Lung (tissue), 11 donors: ENCODE measurements at regions not wholly inside any gene's neighbourhood (a gene's known extent, or its start where the extent isn't known, plus 50 kb on each side); places are given as distances from the start of the nearest gene placed in this dataset.

Source experiments
- ATAC-seq: fragments of 200-7000 bp; cut with Tn5 transposase; one replicate; pipeline ENCODE4 v1.9.1; 2020; ENCODE audit warnings: moderate number of reproducible peaks; ENCODE audit not compliant: insufficient read depth, low FRiP score
- DNase-seq, 3 donors: peaks; one replicate each; pipeline ENCODE4 v3.0.0-alpha.2; 2013 to 2017
- H3K27ac ChIP-seq, 2 donors: one replicate each; pipeline ENCODE4 v1.5.1; 2013; ENCODE audit warnings: mild to moderate bottlenecking in 2 of 2, moderate library complexity in 2 of 2, control low read depth in 1 of 2, inconsistent platforms in 1 of 2, low read depth in 1 of 2, low read length in 1 of 2
- H3K27me3 ChIP-seq, 3 donors: one replicate each; pipeline ENCODE4 v1.5.1; 2013; ENCODE audit warnings: low read length in 2 of 3; ENCODE audit not compliant: control insufficient read depth in 3 of 3, insufficient read depth in 3 of 3
- H3K36me3 ChIP-seq, 4 donors: one replicate each; pipeline ENCODE4 v1.5.1; 2013; ENCODE audit warnings: low read length in 4 of 4, mild to moderate bottlenecking in 1 of 4, moderate library complexity in 1 of 4; ENCODE audit not compliant: control insufficient read depth in 4 of 4, insufficient read depth in 4 of 4
- H3K4me1 ChIP-seq, 5 donors: one replicate each; pipeline ENCODE4 v1.5.1; 2013; ENCODE audit warnings: low read length in 5 of 5, mild to moderate bottlenecking in 2 of 5, moderate library complexity in 1 of 5; ENCODE audit not compliant: control insufficient read depth in 5 of 5, insufficient read depth in 5 of 5
- H3K4me3 ChIP-seq: one replicate; pipeline ENCODE4 v1.5.1; 2013; ENCODE audit warnings: mild to moderate bottlenecking, control low read depth, moderate library complexity
- H3K9ac ChIP-seq, 2 donors: one replicate each; pipeline ENCODE4 v1.5.1; 2013; ENCODE audit warnings: low read length in 2 of 2, control low read depth in 1 of 2; ENCODE audit not compliant: insufficient read depth in 1 of 2
- H3K9me3 ChIP-seq, 4 donors: one replicate each; pipeline ENCODE4 v1.5.1; 2013; ENCODE audit warnings: low read length in 3 of 4, mild to moderate bottlenecking in 1 of 4, moderate library complexity in 1 of 4; ENCODE audit not compliant: control insufficient read depth in 4 of 4, insufficient read depth in 3 of 4
- CTCF ChIP-seq: IDR thresholded peaks from 2 replicates; pipeline ENCODE4 v1.5.1; 2012; ENCODE audit warnings: mild to moderate bottlenecking; ENCODE audit errors: control extremely low read depth, extremely low read depth
- WGBS, 2 donors: extraction: QIAGEN DNeasy Blood & Tissue Kit; methylation state at CpG; one replicate each; pipeline ENCODE4 v1.1.7; 2013; 5-methylcytosine and 5-hydroxymethylcytosine counted together
- donor health status: control.
- donor health status: control.
- donor health status: Bipolar disorder and iron deficiency.
- donor health status: healthy.
- donor health status: DM: yes; HTN: yes; CAD: no.

- DNase-seq, result no peak
- no peak for TF ChIP-seq CTCF
- 84 to 86% methylated on average over 4 of the region's 4 CpGs for WGBS, 2 donors
- no peaks in the 10 kb centered on the region for H3K36me3 ChIP-seq
- no peaks in the 10 kb centered on the region for H3K27me3 ChIP-seq
- H3K4me1 ChIP-seq, result peaks cover 0 to 9% (median 0%) of the 10 kb centered on the region in 5 donors
- no peaks in the 10 kb centered on the region for H3K9me3 ChIP-seq
- no peak overlapping the region for H3K9ac ChIP-seq
- H3K27ac ChIP-seq, result no peak overlapping the region
- ATAC-seq, result no peak
- no peak overlapping the region for H3K4me3 ChIP-seq
Measured at GRCh38 chr2:19797243-19797810, 104.5 kb downstream of the TTC32 start.

GRCh38 chr2:19796035-19796695, 105.6 kb downstream of the TTC32 start:
- no peak for ATAC-seq
- H3K9me3 ChIP-seq, result no peaks in the 10 kb centered on the region
- H3K4me3 ChIP-seq, result no peak overlapping the region
- no peak for TF ChIP-seq CTCF
- no peaks in the 10 kb centered on the region for H3K27me3 ChIP-seq
- H3K27ac ChIP-seq, result no peak overlapping the region
- no peak for DNase-seq
- peaks cover 0 to 3% (median 0%) of the 10 kb centered on the region in 5 donors for H3K4me1 ChIP-seq
- H3K9ac ChIP-seq, result no peak overlapping the region
- H3K36me3 ChIP-seq, result no peaks in the 10 kb centered on the region
- WGBS, 2 donors, result 85 to 88% methylated on average over 12 of the region's 12 CpGs

GRCh38 chr2:19793132-19793750, 108.5 kb downstream of the TTC32 start:
- no peaks in the 10 kb centered on the region for H3K36me3 ChIP-seq
- WGBS, 2 donors, result 68 to 75% methylated on average over 6 of the region's 6 CpGs
- no peak for ATAC-seq
- H3K4me3 ChIP-seq, result no peak overlapping the region
- H3K9me3 ChIP-seq, result peaks cover 0 to 2% (median 0%) of the 10 kb centered on the region in 4 donors
- no peaks in the 10 kb centered on the region for H3K27me3 ChIP-seq
- DNase-seq, result no peak
- no peak overlapping the region for H3K27ac ChIP-seq
- H3K9ac ChIP-seq, result no peak overlapping the region
- no peak for TF ChIP-seq CTCF
- H3K4me1 ChIP-seq, result peaks cover 0 to 3% (median 0%) of the 10 kb centered on the region in 5 donors
